GM12864 (cell line): ENCODE measurements at regions not wholly inside any gene's neighbourhood (a gene's known extent, or its start where the extent isn't known, plus 50 kb on each side); places are given as distances from the start of the nearest gene placed in this dataset.

Experiments used
- DNase-seq: peaks from one replicate; pipeline ENCODE4 v3.0.0-alpha.2; 2011; ENCODE audit warnings: low read depth
- H3K4me3 ChIP-seq: 2 replicates; pipeline ENCODE4 v1.5.1; 2011; ENCODE audit warnings: mild to moderate bottlenecking, low read depth, low read length, control low read depth
- TF ChIP-seq, protein P1 (sequence below): IDR thresholded peaks from 2 replicates; pipeline ENCODE4 v1.5.1; 2011; ENCODE audit warnings: low read depth, mild to moderate bottlenecking, moderate library complexity, low read length, control low read depth, inconsistent platforms; ENCODE audit errors: missing control alignments

DNA sequence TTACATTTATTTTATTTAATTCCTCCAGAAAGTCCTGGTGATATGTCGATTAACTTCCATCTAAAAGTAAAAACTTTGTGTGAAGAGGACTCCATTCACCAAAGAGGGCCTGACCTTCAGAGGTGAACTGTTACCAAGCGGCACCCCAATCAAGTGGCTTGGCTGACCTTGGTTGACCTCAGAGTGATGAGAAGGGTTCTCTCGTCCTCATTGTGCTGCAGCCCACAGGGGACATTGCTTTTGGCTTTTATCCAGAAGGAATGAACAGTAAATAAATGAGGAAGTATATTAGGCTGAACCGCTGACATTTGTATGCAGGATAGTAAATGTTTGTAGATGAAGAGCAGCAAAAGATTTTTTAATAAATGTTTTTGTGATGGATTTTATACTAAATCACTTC, 172.4 kb upstream of the MKI67 start:
- no peak overlapping the region for H3K4me3 ChIP-seq
- no peak for DNase-seq

DNA sequence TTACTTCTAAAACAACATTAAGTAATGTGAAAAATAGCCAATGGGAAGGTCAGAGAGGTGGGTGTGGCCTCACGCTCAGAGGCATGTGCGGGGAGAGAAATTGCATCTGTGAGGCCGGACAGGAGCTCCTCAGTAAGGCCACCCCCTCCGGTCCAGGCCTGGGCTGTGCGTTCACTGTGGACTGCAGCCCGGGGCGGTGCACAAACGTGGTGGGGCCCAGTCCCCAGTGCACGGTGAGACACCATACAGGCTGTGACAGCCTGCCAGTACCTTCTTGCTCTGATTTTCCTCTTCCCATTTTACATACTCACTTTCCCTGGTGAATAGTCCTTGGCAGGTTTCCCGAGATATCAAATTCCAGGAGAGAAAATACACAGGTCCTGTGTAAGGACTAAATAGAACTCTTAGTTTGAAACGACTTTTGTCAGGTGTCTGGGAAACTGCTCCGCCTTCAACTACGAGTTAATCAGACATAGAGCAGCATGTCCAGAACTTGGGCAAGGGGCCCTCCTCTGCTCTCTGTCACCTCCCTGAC, 174.1 kb upstream of the MKI67 start:
- TF ChIP-seq, protein P1, sequence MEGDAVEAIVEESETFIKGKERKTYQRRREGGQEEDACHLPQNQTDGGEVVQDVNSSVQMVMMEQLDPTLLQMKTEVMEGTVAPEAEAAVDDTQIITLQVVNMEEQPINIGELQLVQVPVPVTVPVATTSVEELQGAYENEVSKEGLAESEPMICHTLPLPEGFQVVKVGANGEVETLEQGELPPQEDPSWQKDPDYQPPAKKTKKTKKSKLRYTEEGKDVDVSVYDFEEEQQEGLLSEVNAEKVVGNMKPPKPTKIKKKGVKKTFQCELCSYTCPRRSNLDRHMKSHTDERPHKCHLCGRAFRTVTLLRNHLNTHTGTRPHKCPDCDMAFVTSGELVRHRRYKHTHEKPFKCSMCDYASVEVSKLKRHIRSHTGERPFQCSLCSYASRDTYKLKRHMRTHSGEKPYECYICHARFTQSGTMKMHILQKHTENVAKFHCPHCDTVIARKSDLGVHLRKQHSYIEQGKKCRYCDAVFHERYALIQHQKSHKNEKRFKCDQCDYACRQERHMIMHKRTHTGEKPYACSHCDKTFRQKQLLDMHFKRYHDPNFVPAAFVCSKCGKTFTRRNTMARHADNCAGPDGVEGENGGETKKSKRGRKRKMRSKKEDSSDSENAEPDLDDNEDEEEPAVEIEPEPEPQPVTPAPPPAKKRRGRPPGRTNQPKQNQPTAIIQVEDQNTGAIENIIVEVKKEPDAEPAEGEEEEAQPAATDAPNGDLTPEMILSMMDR: no peak
- H3K4me3 ChIP-seq: no peak overlapping the region
- DNase-seq: no peak

More for the DNA sequence above, 172.4 kb upstream of the MKI67 start:
- TF ChIP-seq, protein P1: no peak

DNA sequence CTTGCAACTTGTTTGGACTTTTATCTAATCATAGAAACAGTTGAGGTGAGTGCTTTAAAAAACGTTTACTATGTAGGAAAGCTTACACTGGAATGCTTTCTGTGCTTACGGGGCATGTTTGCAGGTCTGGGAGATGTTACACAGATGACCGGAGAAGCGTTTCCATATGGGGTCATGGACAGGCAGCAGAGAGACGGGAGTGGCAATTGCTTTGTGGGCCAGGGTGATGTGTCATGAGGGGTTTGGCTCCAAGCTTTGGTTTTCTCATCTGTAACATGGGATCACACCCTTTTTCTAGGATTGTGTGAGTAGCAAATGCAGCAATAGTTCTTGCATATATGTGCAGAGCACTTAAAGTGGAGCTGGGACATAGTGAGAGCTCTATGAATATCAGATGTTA, 174.8 kb upstream of the MKI67 start:
- TF ChIP-seq, protein P1: no peak
- no peak for DNase-seq
- no peak overlapping the region for H3K4me3 ChIP-seq

DNA sequence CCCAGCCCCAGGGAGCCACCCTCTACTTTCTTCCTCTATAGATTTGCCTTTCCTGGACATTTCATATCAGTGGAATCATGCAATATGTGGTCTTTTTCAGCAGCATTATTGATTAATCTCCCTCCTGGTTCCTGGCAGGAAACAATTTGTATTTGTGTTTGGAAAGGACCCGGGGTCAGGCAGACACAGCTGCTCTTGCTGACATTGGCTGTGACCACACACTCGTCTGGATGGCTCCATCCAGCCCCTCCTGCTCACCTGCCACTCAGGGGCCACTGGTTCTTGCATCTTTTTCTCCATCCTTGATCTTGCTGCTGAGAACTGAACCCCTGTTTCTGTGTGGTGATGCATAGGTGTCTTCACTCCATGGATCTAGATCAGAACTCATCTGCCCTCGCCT, 176.6 kb upstream of the MKI67 start:
- H3K4me3 ChIP-seq: no peak overlapping the region
- TF ChIP-seq, protein P1: no peak
- DNase-seq: no peak

DNA sequence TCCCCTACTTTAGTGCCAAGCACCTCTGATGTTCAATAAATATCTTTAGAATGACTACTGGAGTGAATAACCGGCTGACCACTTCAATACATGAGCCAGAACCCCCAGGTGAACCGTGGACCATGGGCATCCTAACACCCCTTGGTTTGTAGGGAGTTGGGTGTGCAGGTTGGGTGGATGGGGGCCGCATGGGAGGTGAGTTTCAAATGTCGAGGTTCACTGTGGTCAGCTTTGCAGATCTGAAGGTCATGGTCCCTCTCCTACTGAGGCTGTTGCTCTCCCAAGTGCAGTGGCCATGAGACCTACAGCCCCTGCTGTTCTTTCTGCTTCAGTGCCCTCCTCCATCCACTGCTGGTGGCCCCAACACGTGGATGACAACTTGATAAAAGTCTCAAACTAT, 178.0 kb upstream of the MKI67 start:
- TF ChIP-seq, protein P1: no peak
- H3K4me3 ChIP-seq: no peak overlapping the region
- no peak for DNase-seq

DNA sequence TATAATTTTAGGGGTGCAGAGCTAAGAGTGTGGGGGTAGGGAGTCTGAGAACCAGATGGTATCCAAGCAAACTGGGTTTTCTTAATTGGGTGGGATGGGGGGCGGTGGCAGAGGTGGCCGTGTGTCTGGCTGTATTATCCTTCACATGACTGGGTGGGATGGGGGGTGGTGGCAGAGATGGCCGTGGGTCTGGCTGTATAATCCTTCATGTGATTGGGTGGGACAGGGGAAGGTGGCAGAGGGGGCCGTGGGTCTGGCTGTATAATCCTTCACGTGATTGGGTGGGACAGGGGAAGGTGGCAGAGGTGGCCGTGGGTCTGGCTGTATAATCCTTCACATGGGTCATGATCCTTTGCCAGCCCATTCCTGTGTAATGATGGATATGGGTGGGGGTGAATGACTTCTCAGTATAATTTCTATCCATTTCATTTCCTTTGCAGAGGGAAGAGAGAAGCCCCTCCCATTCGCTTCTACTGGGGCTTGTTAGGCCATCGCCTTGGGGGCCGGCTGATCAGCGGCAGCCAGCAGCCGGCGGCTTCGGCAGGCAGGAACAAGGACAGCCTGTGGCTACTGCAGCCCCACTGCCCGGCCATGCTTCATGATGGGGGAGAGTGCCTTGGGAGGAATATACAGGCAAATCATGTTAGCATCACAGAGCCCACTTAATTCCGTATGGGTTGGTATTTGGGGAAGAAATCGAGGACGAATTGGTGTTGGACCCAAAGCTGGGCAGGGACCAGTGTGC, 179.6 kb upstream of the MKI67 start:
- no peak for DNase-seq
- TF ChIP-seq, protein P1: no peak
- no peak overlapping the region for H3K4me3 ChIP-seq

DNA sequence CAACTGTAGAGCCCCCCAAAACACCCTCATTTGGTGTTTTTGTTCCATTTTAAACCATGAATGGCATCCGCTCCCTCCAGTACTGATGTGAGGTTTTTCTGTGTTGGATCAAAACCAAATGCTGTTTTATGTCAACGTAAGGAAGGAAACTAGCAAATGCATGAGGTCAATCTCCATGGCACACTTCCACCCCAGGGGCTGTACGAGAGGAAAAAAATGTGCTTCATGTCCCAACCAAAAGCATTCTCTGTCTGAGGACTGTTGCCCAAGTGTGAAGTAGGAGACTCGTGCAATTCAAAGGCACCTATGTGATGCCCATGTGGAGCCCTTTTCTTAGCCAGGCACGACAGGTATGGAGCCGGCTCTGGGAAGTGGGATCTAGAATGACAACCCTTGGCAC, 180.3 kb upstream of the MKI67 start:
- no peak for DNase-seq
- TF ChIP-seq, protein P1: no peak
- H3K4me3 ChIP-seq: no peak overlapping the region
